Activated CD8-positive, alpha-beta memory T cell treated with anti-CD3 and anti-CD28 coated beads, Interleukin-2, amount 50 U/mL, for 48 hours (primary cell): ENCODE measurements at regions not wholly inside any gene's neighbourhood (a gene's known extent, or its start where the extent isn't known, plus 50 kb on each side); places are given as distances from the start of the nearest gene placed in this dataset.
"Not testable (repeated sequence)": the region's sequence is repeated elsewhere in the genome, so short reads cannot be mapped to it uniquely, and the experiment has no call there.

Source experiments
- DNase-seq: peaks from one replicate; pipeline ENCODE4 v3.0.0-alpha.2; 2020

DNA sequence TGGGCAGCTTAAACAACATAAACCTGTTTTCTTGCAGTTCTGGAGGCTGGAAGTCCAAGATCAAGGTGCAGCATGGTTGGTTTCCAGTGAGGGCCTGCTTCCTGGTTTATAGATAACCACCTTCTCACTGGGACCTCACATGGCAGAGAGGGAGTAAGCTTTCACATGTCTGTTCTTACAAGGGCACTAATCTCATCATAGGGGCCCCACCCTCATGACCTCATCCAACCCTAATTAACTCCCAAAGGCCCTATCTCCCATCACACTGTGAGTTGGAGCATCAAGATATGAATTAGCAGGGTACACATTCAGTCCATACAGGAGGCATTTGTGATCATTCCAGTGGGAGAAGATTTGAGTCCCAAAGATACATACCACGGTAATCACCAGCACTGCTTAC, 50.5 kb upstream of the GRIN2A start:
- DNase-seq = no peak

DNA sequence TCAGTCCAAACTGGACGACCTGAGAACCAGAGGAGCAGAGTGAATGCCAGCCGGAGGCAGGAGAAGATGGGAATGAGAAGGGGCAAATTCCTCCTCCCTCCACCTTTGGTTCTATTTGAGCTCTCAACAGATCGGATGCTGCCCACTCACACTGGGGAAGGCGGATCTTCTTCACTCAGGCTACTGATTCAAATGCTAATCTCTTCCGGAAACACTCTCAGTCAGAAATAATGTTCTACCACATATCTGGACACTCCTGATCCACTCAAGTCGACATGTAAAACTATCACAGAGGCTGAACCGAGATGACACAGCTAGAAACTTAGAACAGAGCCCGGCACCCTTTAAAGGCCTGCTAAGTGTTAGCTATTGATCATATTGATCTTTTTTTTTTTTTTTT, 57.4 kb upstream of the GRIN2A start:
- no peak for DNase-seq

DNA sequence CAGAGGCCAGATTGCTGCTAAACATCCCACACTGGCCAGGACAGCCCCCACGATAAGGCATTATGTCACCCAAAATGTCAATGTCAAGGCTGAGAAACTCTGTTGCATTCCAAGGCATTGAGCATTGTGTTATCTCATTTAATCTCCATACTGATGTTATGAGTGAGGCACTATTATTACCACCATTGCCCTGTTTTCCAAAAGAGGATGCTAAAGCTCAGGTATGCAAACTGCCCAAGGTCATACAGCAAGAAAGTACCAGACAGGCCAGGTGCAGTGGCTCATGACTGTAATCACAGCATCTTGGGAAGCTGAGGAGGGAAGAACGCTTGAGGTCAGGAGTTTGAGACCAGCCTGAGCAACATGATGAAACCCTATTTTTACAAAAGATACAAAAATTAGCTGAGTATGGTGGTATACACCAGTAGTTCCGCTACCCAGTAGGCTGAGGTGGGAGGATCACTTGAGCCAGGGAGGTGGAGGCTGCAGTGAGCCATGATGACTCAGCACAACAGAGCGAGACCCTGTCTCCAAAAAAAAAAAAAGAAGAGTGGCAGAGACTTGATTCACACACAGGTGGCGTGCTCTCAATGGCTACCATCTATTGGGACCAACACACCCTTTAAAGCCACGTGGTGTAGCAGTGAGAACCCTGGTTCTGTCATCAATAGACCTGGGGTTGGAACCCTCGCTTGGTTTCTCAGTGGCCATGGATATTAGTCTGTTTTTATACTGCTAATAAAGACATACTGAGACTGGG, 58.8 kb upstream of the GRIN2A start:
- no peak for DNase-seq

DNA sequence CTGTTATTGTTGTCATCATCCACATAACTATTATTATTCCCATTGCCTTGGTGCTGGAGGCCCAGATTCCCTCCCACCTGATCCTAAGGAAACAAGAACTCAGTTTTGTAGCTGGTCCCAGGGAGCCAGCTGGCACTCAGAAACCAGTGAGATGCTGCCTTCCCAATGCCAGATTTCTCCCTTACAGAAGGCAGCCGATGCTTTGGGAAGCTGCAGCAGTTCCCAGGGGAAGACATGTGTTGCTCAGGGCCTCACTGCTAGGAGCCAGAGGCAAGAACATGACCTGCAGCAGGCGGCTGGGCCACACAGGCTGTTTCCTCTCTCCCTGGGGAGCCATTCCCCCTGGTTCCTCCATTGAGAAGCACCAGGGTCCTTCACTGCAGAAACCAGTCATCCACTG, 59.9 kb upstream of the GRIN2A start:
- no peak for DNase-seq

DNA sequence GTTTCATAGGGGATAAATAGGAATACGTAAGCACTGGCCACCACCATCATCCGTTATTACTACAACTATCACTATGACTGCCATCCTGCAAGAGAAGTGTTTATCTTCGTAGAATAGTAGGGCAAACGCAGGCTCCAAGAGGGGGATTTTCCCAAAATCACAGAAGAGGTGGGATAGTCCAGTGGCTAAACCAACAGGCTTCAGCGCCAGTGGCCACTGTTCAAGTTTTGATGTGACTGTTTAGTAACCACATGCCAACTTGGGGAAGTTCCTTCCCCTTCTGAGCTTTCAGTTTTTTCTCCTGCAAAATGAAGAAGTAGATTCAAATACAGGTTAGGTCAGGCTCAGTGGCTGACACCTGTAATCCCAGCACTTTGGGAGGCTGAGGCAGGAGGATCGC, 60.7 kb upstream of the GRIN2A start:
- DNase-seq = no peak

DNA sequence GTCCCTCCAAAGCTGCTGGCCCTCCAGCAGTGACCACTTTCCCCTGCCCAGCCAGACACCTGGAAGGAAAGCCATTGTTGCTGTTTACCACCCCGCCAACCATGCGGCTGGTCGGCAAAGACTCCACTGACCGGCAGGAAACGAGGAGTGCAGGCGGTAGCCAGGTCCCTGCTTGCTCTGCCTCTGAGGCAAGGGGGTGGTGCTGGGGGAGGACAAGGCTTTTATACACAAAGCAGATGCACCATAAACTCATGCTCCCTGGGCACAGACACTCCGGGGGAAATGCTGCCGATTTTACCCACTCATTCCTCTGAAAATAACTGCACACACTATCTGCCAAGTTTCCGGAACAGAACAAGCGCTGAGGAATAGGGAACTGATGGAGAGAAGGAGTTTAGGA, 62.8 kb upstream of the GRIN2A start:
- no peak for DNase-seq

DNA sequence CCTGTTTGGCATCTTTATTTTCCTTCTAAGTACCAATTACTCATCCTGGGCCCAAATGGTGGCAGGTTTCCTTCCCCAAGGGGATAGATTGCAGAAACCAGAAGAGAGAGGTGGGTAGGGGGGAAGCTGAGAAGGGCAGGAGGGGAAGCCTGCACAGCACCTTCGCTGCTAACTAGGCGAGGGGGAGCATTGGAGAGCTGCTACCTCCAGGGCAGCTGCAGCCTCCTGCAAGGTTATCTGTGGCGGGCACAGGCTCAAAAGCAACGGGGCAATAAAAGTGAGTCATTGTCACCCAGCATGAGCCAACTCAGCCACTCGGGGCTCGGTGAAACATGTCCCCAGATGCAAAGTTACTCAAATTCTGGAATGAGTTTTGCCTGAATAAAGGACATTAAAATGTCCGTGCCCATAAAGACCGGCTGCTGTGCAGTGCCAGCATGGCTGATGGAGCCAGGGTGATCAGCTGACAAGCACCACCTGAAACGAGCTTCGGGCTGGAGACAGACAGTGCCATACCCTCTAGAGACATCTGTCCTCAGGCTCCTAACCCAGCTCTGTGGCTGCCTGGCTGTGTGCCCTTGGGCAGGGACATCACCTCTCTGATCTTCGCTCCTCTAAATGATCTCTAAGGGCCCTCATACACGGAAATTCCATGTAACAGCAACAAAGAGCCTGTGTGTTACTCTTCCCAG, 68.1 kb upstream of the GRIN2A start:
- no peak for DNase-seq

DNA sequence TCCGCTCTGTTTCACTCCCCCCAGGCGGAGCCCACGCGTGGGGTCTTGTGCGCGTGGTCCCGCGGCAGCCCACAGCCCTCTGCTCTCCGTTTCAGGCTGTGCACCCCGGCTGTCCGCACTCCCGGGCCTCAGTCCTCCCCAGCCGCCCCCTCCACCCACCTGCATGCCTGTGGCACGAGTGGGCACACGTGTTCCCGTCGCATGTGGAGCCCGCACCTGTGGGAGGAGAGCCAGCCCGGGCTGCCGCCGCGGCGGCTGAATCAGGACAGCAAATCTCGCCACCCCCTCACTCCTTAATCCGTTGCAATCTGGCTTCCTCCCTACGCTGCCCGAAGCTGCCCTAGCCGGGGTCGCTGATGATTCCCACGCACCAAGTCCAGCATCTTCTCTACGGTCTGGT, 69.9 kb upstream of the GRIN2A start:
- no peak for DNase-seq

DNA sequence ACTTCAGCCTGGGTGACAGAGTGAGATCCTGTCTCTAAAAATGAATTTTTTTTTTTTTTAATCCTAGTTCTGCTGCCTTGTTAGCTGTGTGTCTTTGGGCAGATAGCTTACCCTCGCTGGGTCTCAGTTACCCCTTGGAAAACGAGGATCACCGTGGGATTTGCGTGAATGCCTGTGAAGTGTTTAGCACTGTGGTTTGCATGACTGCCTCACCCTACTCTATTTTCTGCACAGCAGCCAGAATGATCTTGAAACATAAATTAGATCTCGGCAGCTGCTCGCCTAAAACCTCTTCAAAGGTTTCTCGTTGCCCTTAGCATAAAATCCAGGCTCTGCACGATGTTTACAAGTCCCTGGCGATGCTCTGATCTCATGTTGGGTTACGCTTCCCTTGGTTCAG, 71.2 kb upstream of the GRIN2A start:
- DNase-seq = no peak

DNA sequence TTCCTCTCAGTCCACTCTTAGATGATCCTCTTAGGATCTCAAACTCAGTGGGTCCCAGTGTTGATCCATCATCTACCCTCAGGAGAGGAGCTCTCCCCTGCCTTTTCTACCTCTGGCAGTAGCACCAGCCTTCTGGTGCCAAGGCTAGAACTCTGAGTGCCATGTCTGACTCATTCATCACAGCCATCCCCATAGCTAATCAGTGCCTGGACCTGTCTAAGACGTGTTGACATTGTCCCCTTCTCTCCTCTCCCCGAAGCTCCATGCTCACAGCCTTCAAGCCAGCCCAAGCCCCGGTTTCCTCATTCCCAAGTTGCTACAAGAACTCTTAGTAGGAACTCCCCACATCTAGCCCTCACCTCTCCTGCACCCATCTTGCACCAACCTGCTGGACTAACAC, 73.5 kb upstream of the GRIN2A start:
- no peak for DNase-seq

DNA sequence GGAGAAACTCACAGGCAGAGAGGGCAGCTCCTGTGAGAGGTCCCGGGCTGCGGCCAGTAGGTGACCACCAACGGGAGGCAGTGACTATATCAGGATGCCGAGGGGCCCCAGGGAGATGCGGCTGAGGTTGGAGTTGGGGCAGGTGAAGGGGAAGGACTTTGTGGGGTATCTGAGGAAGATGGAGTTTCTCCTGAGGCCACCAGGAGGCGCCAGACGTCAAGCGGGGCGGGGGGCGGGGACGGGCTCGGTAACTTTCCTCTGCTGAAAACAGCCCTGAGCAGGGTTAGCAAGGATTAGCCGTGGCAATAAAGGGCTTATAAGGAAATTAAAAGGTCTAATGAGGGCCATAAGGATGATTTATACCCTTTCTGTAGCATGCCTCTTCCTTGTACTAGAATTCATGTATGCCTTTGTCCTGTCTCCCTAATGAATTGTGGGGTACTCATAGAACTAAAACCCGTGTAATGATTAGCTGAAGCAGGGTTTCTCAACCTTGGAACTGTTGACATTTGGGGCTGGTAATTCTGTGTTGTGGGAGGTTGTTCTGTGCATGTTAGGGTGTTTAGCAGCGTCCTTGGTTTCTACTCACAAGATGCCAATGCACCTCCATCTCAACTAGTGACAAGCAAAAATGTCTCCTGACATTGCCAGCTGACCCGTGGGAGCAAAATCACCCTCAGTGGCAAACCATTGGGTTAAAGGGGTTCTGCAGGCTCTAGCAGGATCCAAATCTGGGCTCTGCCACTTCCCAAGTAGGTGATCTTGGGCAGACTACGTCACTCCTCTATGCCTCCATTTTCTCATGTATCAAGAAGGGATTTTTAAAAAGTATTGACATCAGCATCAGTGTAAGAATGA, 74.8 kb upstream of the GRIN2A start:
- peak; percentile 78 for DNase-seq

DNA sequence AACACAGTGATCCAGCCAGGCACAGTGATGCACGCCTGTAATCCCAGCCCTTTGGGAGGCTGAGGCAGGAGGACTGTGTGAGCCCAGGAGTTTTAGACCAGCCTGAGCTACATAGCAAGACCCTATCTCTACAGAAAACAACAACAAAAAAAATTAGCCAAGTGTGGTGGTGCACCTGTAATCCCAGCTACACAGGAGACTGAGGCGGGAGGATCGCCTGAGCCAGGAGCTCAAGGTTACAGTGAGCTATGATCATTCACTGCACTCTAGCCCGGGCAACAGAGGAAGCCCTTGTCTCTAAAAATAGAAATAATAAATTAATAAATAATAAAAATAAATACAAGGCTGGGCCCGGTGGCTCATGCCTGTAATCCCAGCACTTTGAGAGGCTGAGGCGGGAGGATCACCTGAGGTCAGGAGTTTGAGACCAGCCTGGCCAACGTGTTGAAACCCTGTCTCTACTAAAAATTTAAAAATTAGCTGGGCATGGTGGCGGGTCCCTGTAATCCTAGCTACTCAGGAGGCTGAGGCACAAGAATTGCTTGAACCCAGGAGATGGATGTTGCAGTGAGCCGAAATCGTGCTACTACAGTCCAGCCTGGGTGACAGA, 75.5 kb upstream of the GRIN2A start:
- DNase-seq = not testable (repeated sequence)

DNA sequence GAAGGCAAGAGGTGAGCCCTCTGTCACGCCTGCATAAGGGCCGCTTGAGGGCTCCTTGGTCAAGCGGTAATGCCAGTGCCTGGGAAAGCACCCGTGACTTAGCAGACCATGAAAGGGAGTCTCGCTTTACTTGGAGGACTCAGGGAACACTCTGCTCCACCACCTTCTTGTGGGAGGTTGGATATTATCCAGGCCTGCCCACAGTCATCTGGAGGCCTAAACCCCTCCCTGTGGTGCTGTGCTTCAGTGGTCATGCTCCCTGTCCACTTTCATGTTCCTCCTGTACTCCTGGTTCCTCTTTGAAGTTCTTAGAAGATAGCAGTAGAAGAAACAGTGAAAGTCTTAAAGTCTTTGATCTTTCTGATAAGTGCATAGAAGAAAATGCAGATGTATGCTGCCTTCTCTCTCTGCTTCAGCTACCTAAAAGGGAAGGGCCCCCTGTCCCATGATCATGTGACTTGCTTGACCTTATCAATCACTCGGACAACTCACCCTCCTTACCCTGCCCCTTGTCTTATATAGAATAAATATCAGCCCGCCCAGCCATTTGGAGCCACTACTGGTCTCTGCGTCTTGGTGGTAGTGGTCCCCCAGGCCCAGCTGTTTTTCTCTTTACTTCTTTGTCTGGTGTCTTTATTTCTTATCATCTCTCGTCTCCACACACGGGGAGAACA, 76.8 kb upstream of the GRIN2A start:
- not testable (repeated sequence) for DNase-seq

DNA sequence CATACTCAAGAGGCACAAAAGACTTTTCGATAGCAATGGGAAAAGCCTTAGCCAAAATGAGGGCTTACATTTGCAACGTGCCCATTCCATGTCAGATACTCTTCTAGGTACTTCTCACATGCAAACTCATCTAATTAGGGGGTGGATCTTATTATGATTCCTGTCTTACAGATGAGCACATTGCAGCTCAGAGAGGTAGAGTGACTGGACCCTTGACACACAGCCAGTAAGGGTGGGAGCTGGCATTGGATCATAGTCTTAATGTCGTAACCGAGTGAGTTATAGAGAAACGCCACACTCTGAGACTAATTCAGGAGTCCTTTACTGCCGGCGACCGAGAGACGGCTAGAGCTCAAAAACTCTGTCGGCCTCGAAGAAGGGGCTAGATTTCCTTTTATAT, 78.8 kb upstream of the GRIN2A start:
- no peak for DNase-seq

DNA sequence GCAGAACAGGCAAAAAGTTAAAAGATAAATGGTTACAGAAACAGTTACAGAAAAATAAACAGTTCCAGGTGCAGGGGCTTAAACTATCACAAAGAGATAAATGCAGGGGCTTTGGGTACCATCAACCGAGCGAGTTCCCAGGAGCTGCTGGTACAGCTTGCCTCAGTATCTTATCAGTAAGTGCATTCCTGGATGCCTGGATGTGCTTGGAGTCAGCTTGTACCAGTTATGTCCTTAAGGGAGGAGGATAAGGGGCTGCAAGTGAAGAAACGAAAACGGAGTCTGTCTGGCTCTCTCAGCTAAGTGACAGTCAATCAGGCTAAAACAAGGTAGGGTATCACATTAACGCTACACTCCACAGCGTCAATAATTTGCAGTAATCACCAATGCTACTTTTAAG, 79.3 kb upstream of the GRIN2A start:
- DNase-seq = not testable (repeated sequence)

DNA sequence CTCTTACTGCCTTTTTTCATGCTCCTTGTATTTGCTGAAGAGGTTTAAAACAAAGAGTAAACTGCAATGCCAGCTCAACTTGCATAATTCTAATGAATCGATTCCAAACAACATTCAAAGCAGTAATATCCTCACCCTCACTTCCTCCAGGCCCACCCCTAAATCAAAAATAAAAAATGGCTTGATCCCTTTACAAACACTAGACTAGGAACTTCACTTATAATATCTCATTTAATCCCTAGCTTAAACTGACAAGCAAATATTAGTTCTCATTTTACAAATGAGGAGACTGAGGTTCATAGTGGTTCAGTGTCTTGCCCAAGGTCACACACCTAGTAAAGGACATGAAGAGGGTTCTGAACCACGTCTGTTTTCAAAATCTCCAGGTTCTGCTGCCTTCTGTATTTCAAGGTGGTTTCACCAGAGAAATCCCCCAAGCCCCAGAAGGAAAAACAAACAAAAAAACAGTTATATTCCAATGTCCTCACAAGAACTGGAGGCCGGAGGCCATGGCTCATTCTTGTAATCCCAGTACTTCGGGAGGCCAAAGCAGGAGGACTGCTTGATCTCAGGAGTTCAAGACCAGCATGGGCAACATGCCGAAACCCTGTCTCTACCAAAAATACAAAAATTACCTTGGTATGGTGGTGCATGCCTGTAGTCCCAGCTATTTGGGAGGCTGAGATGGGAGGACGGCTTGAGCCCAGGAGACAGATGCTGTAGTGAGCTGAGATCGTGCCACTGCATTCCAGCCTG, 80.3 kb upstream of the GRIN2A start:
- no peak for DNase-seq

DNA sequence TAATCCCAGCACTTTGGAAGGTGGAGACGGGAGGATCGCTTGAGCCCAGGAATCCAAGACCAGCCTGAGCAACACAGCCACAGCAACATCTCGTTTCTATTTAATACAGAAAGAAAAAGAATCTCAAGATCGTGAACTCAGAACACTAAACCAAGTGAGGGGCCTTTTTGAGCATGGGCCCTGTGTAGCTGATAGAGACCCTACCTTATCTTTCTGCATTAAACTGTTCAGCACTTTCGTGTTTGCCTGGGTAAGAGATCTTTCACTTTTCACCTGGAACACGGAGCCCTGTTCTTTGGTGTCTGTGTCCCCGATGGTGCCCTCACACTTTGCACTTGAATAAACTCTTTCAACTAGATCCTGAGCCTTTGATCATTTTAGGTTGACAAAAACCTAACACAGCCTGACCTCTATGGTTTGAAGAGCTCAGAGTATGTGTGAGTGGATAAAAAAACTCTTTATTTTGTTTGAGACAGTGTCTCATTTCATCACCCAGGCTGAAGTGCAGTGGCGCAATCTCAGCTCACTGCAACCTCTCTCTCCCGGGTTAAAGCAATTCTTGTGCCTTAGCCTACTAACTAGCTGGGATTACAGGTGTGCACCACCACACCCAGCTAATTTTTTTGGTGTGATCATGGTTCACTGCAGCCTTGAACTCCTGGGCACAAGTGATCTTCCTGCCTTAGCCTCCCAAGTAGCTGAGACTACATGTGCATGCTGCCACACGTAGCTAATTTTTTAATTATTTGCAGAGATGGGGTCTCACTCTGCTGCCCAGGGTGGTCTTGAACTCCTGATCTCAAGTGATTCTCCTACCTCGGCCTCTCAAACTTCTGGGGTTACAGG, 83.8 kb upstream of the GRIN2A start:
- DNase-seq = no peak

DNA sequence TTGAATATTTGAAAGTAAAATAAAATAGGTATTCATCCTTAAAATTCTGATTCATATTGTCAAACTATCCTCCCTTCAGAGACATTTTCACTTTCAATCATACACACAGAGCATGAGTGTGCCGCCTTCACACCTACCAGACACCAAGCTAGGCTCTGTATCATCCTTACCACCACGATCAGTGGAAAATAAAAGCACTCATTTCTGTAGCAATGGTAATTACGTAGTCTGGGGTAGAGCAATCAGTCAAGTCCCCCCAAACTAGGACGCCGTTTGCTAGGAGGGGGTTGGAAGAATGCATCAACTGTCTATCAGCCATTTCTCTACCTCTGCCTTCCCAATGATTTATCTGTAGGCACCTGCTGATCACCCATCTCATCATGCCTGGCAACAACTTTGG, 84.6 kb upstream of the GRIN2A start:
- DNase-seq = peak; percentile 58

DNA sequence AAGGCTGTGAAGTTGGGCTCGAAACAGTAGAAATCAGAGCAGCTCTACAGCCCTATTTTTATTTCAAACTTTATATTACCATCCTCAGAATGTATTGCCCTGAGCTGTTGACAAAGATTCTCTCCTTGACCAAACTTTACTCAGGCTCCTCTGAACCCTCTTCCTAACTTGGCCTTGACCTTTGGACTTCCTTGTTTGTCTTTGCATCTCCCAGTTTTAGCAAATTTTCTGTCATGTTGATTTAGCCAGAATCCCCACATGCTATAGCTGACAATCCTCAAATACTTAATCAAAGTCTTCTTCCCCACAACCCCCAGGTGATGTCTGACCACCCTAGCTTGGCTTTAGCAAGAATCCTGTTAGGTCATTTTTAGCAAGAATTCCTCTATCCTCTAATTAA, 87.4 kb upstream of the GRIN2A start:
- DNase-seq = no peak

DNA sequence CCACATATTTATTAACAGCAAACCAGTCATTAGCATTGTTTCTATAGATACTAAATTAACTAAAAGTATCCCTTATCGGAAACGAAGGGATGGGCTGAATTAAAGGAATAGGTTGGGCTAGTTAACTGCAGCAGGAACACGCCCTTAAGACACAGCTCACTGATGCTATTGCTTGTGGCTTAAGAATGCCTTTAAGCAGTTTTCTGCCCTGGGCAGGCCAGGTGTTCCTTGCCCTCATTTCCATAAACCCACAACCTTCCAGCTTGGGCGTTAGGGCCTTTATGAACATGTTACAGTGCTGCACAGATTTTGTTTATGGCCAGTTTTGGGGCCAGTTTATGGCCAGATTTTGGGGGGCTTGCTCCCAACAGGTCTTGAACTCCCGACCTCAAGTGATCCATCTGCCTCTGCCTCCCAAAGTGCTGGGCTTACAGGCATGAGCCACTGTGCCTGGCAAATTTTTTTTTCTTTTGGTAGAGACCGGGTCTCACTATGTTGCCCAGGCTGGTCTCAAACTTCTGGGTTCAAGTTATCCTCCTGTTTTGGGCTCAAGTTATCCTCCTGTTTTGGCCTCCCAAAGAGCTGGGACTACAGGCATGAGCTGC, 90.1 kb upstream of the GRIN2A start:
- not testable (repeated sequence) for DNase-seq
